ENCODE measurements at regions not wholly inside any gene's neighbourhood (a gene's known extent, or its start where the extent isn't known, plus 50 kb on each side); places are given as distances from the start of the nearest gene placed in this dataset.

DNA sequence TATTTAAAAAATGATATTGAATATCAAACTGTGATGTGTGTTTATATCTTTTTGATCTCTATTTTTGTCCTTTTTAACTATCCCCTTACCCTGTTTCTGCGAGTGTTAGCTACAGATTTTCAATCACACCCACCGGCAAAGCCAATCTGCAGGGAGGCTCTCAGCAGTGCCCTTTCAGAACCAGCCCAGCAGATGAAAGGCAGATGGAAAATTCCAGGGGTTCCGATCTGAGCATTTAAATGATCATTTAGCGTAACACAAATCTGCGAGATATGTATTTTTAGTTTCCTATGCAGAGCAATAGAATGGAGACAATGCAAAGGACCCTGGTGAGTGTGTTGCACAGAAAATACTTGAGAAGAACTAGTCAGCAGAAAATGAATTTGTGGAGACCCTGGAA is 2170.5 kb upstream of the PIK3C3 start:
- intact Hi-C loops (cut with DNase I, micrococcal nuclease): no loop called here
- Mint-ChIP-seq H3K9me3 (ENCODE audit: low read depth) (no peaks in the 10 kb centered on the region), H3K4me1 (no peaks in the 10 kb centered on the region), H3K27me3 (no peaks in the 10 kb centered on the region), H3K36me3 (ENCODE audit: low read depth) (no peaks in the 10 kb centered on the region), H3K4me3 (no peak overlapping the region), H3K27ac (no peak overlapping the region)
- ATAC-seq: no peak
- ChIA-PET POLR2A (no interaction called here), CTCF (no interaction called here)
- DNase-seq: no peak

DNA sequence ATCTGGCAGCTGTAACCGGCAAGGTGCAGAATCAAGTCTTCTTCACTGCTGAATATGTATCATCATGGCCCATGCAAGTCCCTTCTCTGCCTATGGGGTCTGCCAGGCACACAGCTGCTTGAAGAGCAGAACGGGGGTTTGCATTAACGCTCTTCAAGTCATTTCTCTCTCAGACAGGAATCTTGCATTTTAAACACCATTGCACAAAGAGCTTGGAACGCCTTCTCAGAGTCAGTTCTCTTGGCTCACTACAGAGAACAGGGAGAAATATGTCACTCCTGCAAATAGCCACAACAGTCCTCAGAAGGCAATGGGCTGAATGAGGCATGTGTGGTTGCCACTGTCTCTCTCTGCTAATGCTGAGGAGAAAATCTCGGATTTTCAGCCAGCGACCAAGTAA is 2173.5 kb upstream of the PIK3C3 start:
- no peak for ATAC-seq
- Mint-ChIP-seq H3K9me3 (ENCODE audit: low read depth) (no peaks in the 10 kb centered on the region), H3K36me3 (ENCODE audit: low read depth) (no peaks in the 10 kb centered on the region), H3K27ac (no peak overlapping the region), H3K4me3 (no peak overlapping the region), H3K27me3 (no peaks in the 10 kb centered on the region), H3K4me1 (no peaks in the 10 kb centered on the region)
- no peak for DNase-seq
- intact Hi-C loops (cut with DNase I, micrococcal nuclease): no loop called here
- ChIA-PET POLR2A (no interaction called here), CTCF (no interaction called here)

DNA sequence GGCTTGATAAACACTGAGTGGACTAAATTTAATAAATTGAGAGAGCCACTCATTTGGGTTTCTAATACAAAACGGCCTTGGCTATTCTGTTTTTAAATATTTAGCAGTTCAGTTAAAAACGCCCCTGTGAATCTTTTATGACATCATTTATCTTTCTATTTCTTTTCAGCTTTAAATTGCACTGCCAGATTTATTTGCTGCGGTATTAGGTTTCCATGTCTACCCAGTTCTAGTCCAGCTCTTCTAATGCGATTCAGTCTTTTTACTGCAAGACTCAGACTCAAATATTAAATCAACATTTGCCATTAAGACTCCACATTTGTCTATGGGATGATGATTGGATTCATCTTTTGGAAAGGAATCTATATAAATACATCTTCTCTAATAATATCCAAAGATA is 2174.3 kb upstream of the PIK3C3 start:
- no peaks in the 10 kb centered on the region for H3K36me3 Mint-ChIP-seq (ENCODE audit: low read depth)
- H3K9me3 Mint-ChIP-seq (ENCODE audit: low read depth): no peaks in the 10 kb centered on the region
- intact Hi-C loops (cut with DNase I, micrococcal nuclease): no loop called here
- no peaks in the 10 kb centered on the region for H3K27me3 Mint-ChIP-seq
- ChIA-PET CTCF (no interaction called here), POLR2A (no interaction called here)
- no peaks in the 10 kb centered on the region for H3K4me1 Mint-ChIP-seq
- no peak overlapping the region for H3K4me3 Mint-ChIP-seq
- no peak for DNase-seq
- no peak for ATAC-seq
- no peak overlapping the region for H3K27ac Mint-ChIP-seq

- ChIA-PET POLR2A (no interaction called here), CTCF (interaction anchor here (0.7 kb wide), 1 partner anchor 1530 kb away, joined by 3 read pairs; no protein-coding TSS in a partner anchor)
- Mint-ChIP-seq H3K27ac (no peak overlapping the region), H3K4me1 (no peaks in the 10 kb centered on the region), H3K36me3 (ENCODE audit: low read depth) (no peaks in the 10 kb centered on the region), H3K9me3 (ENCODE audit: low read depth) (no peaks in the 10 kb centered on the region), H3K27me3 (no peaks in the 10 kb centered on the region), H3K4me3 (no peak overlapping the region)
- ATAC-seq (no peak), DNase-seq (no peak)
- intact Hi-C loops (cut with DNase I, micrococcal nuclease): no loop called here
Measured at GRCh38 chr18:39779926-39780325, 2175.1 kb upstream of the PIK3C3 start.

DNA sequence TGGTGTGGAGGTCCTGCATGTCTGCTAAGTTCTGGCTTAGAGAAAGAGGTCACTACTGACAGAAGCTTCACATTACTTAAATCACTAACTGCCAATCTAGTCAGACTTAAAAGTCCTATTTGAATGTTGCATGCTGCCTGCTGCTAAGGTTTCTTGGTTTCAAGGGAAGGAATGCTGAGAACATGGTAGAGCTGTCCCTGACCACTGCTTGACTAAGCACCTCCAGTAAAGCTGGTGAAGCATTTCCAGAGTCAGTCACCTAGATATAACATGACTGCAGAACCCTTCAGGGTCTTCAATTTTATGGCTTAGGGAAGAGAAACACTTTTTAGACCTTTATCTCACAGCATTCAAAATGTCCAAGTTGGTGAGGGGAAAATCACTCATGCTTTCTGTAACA is 2178.3 kb upstream of the PIK3C3 start:
- H3K27ac Mint-ChIP-seq: no peak overlapping the region
- intact Hi-C loops (cut with DNase I, micrococcal nuclease): no loop called here
- no peaks in the 10 kb centered on the region for H3K27me3 Mint-ChIP-seq
- no peaks in the 10 kb centered on the region for H3K36me3 Mint-ChIP-seq (ENCODE audit: low read depth)
- ATAC-seq (no peak), DNase-seq (no peak)
- H3K9me3 Mint-ChIP-seq (ENCODE audit: low read depth): no peaks in the 10 kb centered on the region
- CTCF ChIA-PET: no interaction called here
- no peaks in the 10 kb centered on the region for H3K4me1 Mint-ChIP-seq
- POLR2A ChIA-PET: no interaction called here
- H3K4me3 Mint-ChIP-seq: no peak overlapping the region

- intact Hi-C loops (cut with DNase I, micrococcal nuclease): no loop called here
- ATAC-seq (no peak), DNase-seq (no peak)
- no peaks in the 10 kb centered on the region for H3K27me3 Mint-ChIP-seq
- no peaks in the 10 kb centered on the region for H3K9me3 Mint-ChIP-seq (ENCODE audit: low read depth)
- H3K4me3 Mint-ChIP-seq: no peak overlapping the region
- ChIA-PET POLR2A (no interaction called here), CTCF (no interaction called here)
- H3K27ac Mint-ChIP-seq: no peak overlapping the region
- H3K4me1 Mint-ChIP-seq: no peaks in the 10 kb centered on the region
- no peaks in the 10 kb centered on the region for H3K36me3 Mint-ChIP-seq (ENCODE audit: low read depth)
Measured at GRCh38 chr18:39774957-39775598, 2180.0 kb upstream of the PIK3C3 start.

DNA sequence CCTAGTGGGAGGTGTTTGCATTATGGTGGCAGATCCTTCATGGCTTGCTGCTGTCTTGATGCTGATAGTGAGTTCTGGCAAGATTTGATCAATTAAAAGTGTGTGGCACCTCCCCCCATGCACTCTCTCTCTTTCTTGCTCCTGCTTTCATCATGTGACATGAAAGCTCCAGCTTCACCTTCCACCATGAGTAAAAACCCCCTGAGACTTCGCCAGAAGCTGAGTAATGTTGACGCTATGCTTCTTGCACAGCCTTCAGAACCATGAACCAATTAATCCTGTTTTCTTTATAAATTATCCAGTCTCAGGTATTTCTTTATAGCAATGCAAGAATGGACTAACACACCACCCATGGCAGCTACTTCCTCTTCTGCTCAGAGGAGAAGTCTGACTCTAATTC is 2181.4 kb upstream of the PIK3C3 start:
- H3K9me3 Mint-ChIP-seq (ENCODE audit: low read depth): no peaks in the 10 kb centered on the region
- intact Hi-C loops (cut with DNase I, micrococcal nuclease): no loop called here
- DNase-seq (no peak), ATAC-seq (no peak)
- ChIA-PET POLR2A (no interaction called here), CTCF (no interaction called here)
- no peaks in the 10 kb centered on the region for H3K27me3 Mint-ChIP-seq
- no peak overlapping the region for H3K4me3 Mint-ChIP-seq
- H3K36me3 Mint-ChIP-seq (ENCODE audit: low read depth): no peaks in the 10 kb centered on the region
- no peak overlapping the region for H3K27ac Mint-ChIP-seq
- no peaks in the 10 kb centered on the region for H3K4me1 Mint-ChIP-seq

GRCh38 chr18:39772155-39772919 is 2182.7 kb upstream of the PIK3C3 start:
- intact Hi-C loops (cut with DNase I, micrococcal nuclease): no loop called here
- Mint-ChIP-seq H3K4me1 (no peaks in the 10 kb centered on the region), H3K9me3 (ENCODE audit: low read depth) (no peaks in the 10 kb centered on the region), H3K4me3 (no peak overlapping the region), H3K27me3 (no peaks in the 10 kb centered on the region), H3K27ac (no peak overlapping the region), H3K36me3 (ENCODE audit: low read depth) (no peaks in the 10 kb centered on the region)
- no peak for DNase-seq
- POLR2A ChIA-PET: no interaction called here
- CTCF ChIA-PET: no interaction called here
- ATAC-seq: no peak

DNA sequence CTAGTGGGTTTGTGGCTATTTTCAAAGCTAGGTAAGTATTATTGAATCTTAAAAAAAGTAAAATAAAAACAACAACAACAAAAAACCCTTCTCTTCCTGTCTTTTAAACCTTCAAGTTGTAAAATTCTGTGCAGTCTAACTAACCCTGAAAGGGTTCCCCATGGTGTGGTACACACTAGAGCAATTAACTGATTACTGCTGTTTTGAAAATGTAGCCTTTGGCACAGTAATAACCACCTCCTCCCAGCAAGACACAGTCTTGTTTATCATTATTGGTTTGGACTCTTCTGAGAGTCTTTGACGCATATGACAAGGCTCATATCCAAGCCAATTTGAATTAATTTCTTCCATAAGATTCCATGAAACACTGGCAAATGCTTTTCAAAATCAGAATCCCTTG is 2184.6 kb upstream of the PIK3C3 start:
- CTCF ChIA-PET: no interaction called here
- H3K4me3 Mint-ChIP-seq: no peak overlapping the region
- no peaks in the 10 kb centered on the region for H3K27me3 Mint-ChIP-seq
- intact Hi-C loops (cut with DNase I, micrococcal nuclease): no loop called here
- POLR2A ChIA-PET: no interaction called here
- no peaks in the 10 kb centered on the region for H3K4me1 Mint-ChIP-seq
- ATAC-seq: no peak
- H3K36me3 Mint-ChIP-seq (ENCODE audit: low read depth): no peaks in the 10 kb centered on the region
- H3K27ac Mint-ChIP-seq: no peak overlapping the region
- no peak for DNase-seq
- H3K9me3 Mint-ChIP-seq (ENCODE audit: low read depth): peaks cover under 1% of the 10 kb centered on the region

- no peak overlapping the region for H3K4me3 Mint-ChIP-seq
- DNase-seq (no peak), ATAC-seq (no peak)
- CTCF ChIA-PET: no interaction called here
- H3K9me3 Mint-ChIP-seq (ENCODE audit: low read depth): peaks cover 1% of the 10 kb centered on the region
- POLR2A ChIA-PET: no interaction called here
- no peak overlapping the region for H3K27ac Mint-ChIP-seq
- intact Hi-C loops (cut with DNase I, micrococcal nuclease): no loop called here
- H3K36me3 Mint-ChIP-seq (ENCODE audit: low read depth): no peaks in the 10 kb centered on the region
- no peaks in the 10 kb centered on the region for H3K27me3 Mint-ChIP-seq
- H3K4me1 Mint-ChIP-seq: no peaks in the 10 kb centered on the region
Measured at GRCh38 chr18:39764873-39765272, 2190.2 kb upstream of the PIK3C3 start.

- Mint-ChIP-seq H3K27ac (no peak overlapping the region), H3K4me1 (no peaks in the 10 kb centered on the region), H3K36me3 (ENCODE audit: low read depth) (no peaks in the 10 kb centered on the region), H3K27me3 (no peaks in the 10 kb centered on the region), H3K9me3 (ENCODE audit: low read depth) (peaks cover 6% of the 10 kb centered on the region), H3K4me3 (no peak overlapping the region)
- ChIA-PET CTCF (no interaction called here), POLR2A (no interaction called here)
- DNase-seq: no peak
- intact Hi-C loops (cut with DNase I, micrococcal nuclease): no loop called here
- ATAC-seq: no peak
Measured at GRCh38 chr18:39761273-39761672, 2193.8 kb upstream of the PIK3C3 start.

DNA sequence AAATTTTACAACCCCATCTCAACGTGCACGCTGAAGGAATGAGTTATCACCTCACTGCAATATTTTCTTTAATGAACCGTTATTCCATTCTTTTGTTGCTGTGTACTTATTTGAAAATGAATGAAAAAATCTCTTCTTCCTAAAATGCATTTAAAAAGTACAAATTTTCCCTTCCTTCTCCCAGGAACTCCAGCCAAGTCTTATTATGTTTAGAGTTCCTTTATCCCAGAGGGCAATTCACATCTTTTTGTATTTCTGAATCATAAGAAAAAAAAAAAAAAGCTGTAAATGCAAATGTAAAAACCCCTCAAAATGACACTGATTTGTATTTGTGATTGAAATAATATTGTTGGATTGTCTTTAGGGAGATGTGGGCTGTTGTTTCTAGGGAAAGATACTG is 2194.3 kb upstream of the CELF4 start:
- intact Hi-C loops (cut with DNase I, micrococcal nuclease): loop anchor here in 1 of 2 experiments (10.0 kb wide), 1 partner anchor 55 kb away; no protein-coding TSS in a partner anchor
- H3K27me3 Mint-ChIP-seq: no peaks in the 10 kb centered on the region
- no peak overlapping the region for H3K4me3 Mint-ChIP-seq
- ChIA-PET CTCF (no interaction called here), POLR2A (no interaction called here)
- no peaks in the 10 kb centered on the region for H3K36me3 Mint-ChIP-seq (ENCODE audit: low read depth)
- DNase-seq (no peak), ATAC-seq (no peak)
- H3K9me3 Mint-ChIP-seq (ENCODE audit: low read depth): peaks cover 8% of the 10 kb centered on the region
- no peak overlapping the region for H3K27ac Mint-ChIP-seq
- no peaks in the 10 kb centered on the region for H3K4me1 Mint-ChIP-seq

All from activated CD4-positive, alpha-beta T cell treated with anti-CD3 and anti-CD28 coated beads for 36 hours (primary cell).